Gastroesophageal sphincter (tissue), 4 donors: ENCODE measurements at regions not wholly inside any gene's neighbourhood (a gene's known extent, or its start where the extent isn't known, plus 50 kb on each side); places are given as distances from the start of the nearest gene placed in this dataset.

Source experiments
- ATAC-seq: fragments of 150-250 bp; one replicate; pipeline ENCODE4 v1.9.1; 2016; ENCODE audit warnings: mild to moderate bottlenecking, moderate library complexity
- H3K27ac ChIP-seq, 4 donors: fragments of 200-600 bp; sonication (generic) in 3 of 4; 1 replicate in 3 of 4; 2 replicates in 1 of 4; pipeline ENCODE4 v1.5.1; 2016 to 2019
- H3K27me3 ChIP-seq: fragments of 200-600 bp; sonication (generic); one replicate; pipeline ENCODE4 v1.5.1; 2019
- H3K36me3 ChIP-seq, 2 donors: fragments of 200-600 bp; sonication (generic); one replicate each; pipeline ENCODE4 v1.5.1; 2019; ENCODE audit warnings: control low read depth in 1 of 2
- H3K4me1 ChIP-seq, 3 donors: fragments of 200-600 bp; sonication (generic); 1 replicate in 2 of 3; 2 replicates in 1 of 3; pipeline ENCODE4 v1.5.1; 2016 to 2019; ENCODE audit warnings: control low read depth in 2 of 3
- H3K4me3 ChIP-seq, 2 donors: fragments of 200-600 bp; sonication (generic); one replicate each; pipeline ENCODE4 v1.5.1; 2019; ENCODE audit warnings: mild to moderate bottlenecking in 1 of 2, moderate library complexity in 1 of 2
- H3K9me3 ChIP-seq, 3 donors: fragments of 200-600 bp; sonication (generic); one replicate each; pipeline ENCODE4 v1.5.1; 2017 to 2019; ENCODE audit warnings: control low read depth in 2 of 3
- EP300 ChIP-seq: sonication (generic); formaldehyde crosslinking; IDR thresholded peaks from one replicate; pipeline ENCODE4 v1.6.1; 2017; ENCODE audit warnings: antibody characterized with exemption, mild to moderate bottlenecking
- POLR2A ChIP-seq, 2 donors: fragments of 450-650 bp; IDR thresholded peaks; one replicate each; pipeline ENCODE4 v1.6.1; 2017; ENCODE audit warnings: antibody characterized with exemption in 2 of 2, mild to moderate bottlenecking in 2 of 2, moderate library complexity in 1 of 2
- POLR2AphosphoS5 ChIP-seq: sonication (generic); formaldehyde crosslinking; IDR thresholded peaks from one replicate; pipeline ENCODE4 v1.6.1; 2017; ENCODE audit warnings: antibody characterized with exemption
- WGBS, 2 donors: methylation state at CpG; one replicate each; pipeline ENCODE4 v1.1.5; 2018; ENCODE audit warnings: low coverage in 1 of 2; 5-methylcytosine and 5-hydroxymethylcytosine counted together
- TF ChIP-seq, protein P1 (sequence below), 4 experiments: fragments of 200-600 bp in 2 of 4; fragments of 450-650 bp in 2 of 4; sonication (generic) in 1 of 4; IDR thresholded peaks; one replicate each; pipeline ENCODE4 v1.5.1; 2017 to 2019; ENCODE audit warnings: antibody characterized with exemption in 4 of 4, mild to moderate bottlenecking in 2 of 4, moderate library complexity in 2 of 4

DNA sequence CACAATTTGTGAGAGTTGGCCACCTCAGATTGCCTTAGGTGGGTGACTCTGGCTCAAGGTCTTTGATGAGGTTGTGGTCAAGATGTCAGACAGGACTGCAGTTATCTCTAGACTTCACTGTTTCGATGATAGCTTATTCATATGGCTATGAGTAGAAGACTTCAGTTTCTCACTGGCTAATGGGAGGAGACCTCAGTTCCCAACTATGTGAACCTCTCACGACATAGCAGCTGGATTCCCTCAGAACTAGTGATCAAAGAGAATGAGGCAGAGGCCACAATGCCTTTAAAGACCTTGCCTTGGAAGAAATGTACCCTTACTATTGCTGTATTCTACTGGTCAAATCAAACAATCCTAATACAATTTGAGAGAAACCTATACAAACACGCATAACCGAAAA, 607.5 kb upstream of the ROBO2 start:
- no peak overlapping the region for H3K27ac ChIP-seq
- H3K36me3 ChIP-seq: no peaks in the 10 kb centered on the region
- whole genome bisulfite sequencing, 2 donors: 41 to 74% methylated on average over 4 of the region's 4 CpGs
- ATAC-seq: no peak
- no peaks in the 10 kb centered on the region for H3K4me1 ChIP-seq
- no peak for TF ChIP-seq EP300
- TF ChIP-seq POLR2AphosphoS5: no peak
- TF ChIP-seq POLR2A (IDR thresholded peaks at IDR 0.05): no peak
- TF ChIP-seq, protein P1, sequence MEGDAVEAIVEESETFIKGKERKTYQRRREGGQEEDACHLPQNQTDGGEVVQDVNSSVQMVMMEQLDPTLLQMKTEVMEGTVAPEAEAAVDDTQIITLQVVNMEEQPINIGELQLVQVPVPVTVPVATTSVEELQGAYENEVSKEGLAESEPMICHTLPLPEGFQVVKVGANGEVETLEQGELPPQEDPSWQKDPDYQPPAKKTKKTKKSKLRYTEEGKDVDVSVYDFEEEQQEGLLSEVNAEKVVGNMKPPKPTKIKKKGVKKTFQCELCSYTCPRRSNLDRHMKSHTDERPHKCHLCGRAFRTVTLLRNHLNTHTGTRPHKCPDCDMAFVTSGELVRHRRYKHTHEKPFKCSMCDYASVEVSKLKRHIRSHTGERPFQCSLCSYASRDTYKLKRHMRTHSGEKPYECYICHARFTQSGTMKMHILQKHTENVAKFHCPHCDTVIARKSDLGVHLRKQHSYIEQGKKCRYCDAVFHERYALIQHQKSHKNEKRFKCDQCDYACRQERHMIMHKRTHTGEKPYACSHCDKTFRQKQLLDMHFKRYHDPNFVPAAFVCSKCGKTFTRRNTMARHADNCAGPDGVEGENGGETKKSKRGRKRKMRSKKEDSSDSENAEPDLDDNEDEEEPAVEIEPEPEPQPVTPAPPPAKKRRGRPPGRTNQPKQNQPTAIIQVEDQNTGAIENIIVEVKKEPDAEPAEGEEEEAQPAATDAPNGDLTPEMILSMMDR (IDR thresholded peaks at IDR 0.05): no peak
- no peak overlapping the region for H3K4me3 ChIP-seq
- H3K27me3 ChIP-seq: peaks cover 3% of the 10 kb centered on the region
- no peaks in the 10 kb centered on the region for H3K9me3 ChIP-seq

DNA sequence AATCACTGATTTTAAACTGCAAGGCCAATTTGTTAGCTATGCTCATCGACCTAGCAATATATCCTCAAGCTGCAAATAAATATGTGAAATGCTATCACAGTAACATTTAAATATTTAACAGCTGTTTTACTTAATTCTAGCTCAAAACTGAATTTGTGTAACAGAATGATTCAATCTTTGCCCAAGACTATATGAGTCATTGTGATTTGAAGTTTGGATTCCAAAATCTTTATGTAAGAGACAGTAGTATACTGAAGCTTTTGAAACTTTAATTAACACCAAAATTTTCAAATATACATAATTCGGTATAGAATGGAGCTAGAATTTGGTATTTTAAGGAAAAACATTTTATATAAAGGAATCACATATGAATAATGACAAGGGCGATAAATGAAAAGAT, 603.0 kb upstream of the ROBO2 start:
- no peaks in the 10 kb centered on the region for H3K27me3 ChIP-seq

DNA sequence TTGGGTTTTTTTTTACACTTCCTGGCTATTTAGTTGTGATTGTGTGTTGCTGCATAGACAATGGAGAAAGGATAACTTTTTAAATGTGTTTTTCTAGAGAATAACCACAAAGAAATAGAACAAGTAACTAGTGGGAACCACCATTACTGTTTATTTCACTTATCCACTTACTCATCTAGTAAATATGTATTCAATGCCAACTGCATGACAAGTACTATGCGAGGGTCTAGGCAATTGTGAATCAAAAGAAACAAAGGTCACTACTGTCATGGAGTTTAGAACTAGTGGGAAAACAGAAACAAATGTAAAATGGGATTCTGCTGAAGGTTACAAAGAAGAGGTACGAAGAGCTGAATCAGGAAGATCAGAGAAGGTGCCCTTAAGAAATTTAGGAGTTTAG, 600.9 kb upstream of the ROBO2 start:
- Histone ChIP-seq H3K4me1 (no peaks in the 10 kb centered on the region), H3K27me3 (no peaks in the 10 kb centered on the region), H3K27ac (no peak overlapping the region), H3K4me3 (no peak overlapping the region), H3K9me3 (no peaks in the 10 kb centered on the region), H3K36me3 (no peaks in the 10 kb centered on the region)
- TF ChIP-seq, protein P1 (IDR thresholded peaks at IDR 0.05): no peak
- TF ChIP-seq POLR2A (IDR thresholded peaks at IDR 0.05) (no peak), EP300 (no peak), POLR2AphosphoS5 (no peak)
- ATAC-seq: no peak
- 40 to 54% methylated on average over 2 of the region's 2 CpGs for WGBS, 2 donors

More for the DNA sequence above, 603.0 kb upstream of the ROBO2 start:
- Histone ChIP-seq H3K27ac (no peak overlapping the region), H3K4me3 (no peak overlapping the region), H3K9me3 (no peaks in the 10 kb centered on the region), H3K36me3 (no peaks in the 10 kb centered on the region), H3K4me1 (no peaks in the 10 kb centered on the region)
- no peak for TF ChIP-seq POLR2A (IDR thresholded peaks at IDR 0.05)
- no peak for TF ChIP-seq POLR2AphosphoS5
- TF ChIP-seq EP300: no peak
- TF ChIP-seq, protein P1 (IDR thresholded peaks at IDR 0.05): no peak
- ATAC-seq: no peak
- WGBS, 2 donors: 52 to 77% methylated on average over 3 of the region's 3 CpGs

DNA sequence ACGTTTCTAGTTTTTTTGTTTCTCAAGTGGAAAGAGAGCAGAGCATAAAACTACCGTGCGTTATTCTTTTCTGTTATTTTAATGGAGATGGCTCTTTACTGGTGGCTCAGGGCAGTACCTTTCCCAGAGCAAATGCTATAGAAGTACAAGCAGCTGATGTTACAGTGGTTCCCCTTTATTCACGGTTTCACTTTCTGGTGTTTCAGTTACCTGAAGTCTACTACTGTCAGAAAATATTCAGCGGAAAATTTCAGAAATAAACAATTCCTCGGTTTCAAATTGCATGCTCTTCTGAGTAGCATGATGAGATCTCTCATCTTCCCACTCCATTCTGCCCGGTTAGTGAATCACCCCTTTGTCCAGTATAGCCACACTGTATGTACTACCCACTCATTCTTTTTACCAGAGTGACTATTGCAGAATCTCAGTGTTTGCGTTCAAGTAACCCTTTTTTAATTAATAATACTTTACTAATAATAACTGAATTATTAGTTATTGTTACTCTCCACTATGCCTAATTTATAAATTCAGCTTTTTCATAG, 597.5 kb upstream of the ROBO2 start:
- H3K4me3 ChIP-seq: no peak overlapping the region
- no peaks in the 10 kb centered on the region for H3K36me3 ChIP-seq
- TF ChIP-seq EP300: no peak
- TF ChIP-seq, protein P1 (IDR thresholded peaks at IDR 0.05): no peak
- no peak for TF ChIP-seq POLR2A (IDR thresholded peaks at IDR 0.05)
- no peak for TF ChIP-seq POLR2AphosphoS5
- no peaks in the 10 kb centered on the region for H3K4me1 ChIP-seq
- H3K27me3 ChIP-seq: no peaks in the 10 kb centered on the region
- 77 to 95% methylated on average over 7 to 8 of the region's 8 CpGs for WGBS, 2 donors
- no peak overlapping the region for H3K27ac ChIP-seq
- no peak for ATAC-seq
- H3K9me3 ChIP-seq: no peaks in the 10 kb centered on the region

DNA sequence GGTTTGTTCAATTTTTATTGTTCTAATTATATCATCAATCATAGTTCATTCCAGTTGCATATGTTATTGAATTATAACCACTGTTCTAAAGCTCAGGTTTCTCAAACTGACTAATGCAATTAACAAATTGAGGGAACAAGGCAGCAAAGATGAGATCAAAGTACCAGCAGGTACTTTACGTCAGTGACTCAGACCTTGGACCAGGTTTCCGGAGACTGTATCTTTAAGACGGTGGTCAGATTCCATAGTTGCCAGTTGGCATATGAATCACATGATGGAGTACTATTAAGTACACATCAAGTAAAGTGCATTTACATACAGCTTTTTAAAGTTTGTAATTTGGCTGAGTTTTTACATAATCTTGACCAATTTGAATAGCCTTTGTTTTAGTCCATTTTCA, 583.6 kb upstream of the ROBO2 start:
- ATAC-seq: no peak
- H3K4me1 ChIP-seq: no peaks in the 10 kb centered on the region
- H3K9me3 ChIP-seq: peaks cover 0 to 17% (median 0%) of the 10 kb centered on the region in 3 donors
- H3K4me3 ChIP-seq: no peak overlapping the region
- no peak overlapping the region for H3K27ac ChIP-seq
- 90 to 95% methylated on average over 3 of the region's 3 CpGs for WGBS, 2 donors
- TF ChIP-seq, protein P1 (IDR thresholded peaks at IDR 0.05): no peak
- TF ChIP-seq EP300 (no peak), POLR2AphosphoS5 (no peak), POLR2A (IDR thresholded peaks at IDR 0.05) (no peak)
- H3K36me3 ChIP-seq: no peaks in the 10 kb centered on the region
- no peaks in the 10 kb centered on the region for H3K27me3 ChIP-seq
